Fibroblast of pulmonary artery (primary cell): ENCODE measurements at regions not wholly inside any gene's neighbourhood (a gene's known extent, or its start where the extent isn't known, plus 50 kb on each side); places are given as distances from the start of the nearest gene placed in this dataset.
A peak's percentile ranks its signal among the peaks of the same experiment; 100 is the strongest.

Source experiments
- DNase-seq: peaks from one replicate; pipeline ENCODE4 v3.0.0-alpha.2; 2010; ENCODE audit warnings: low read depth
- H3K4me3 ChIP-seq: replicated peaks from 2 replicates; pipeline ENCODE4 v1.5.1; 2011; ENCODE audit warnings: low read depth, mild to moderate bottlenecking, control low read depth, low read length, moderate library complexity
- CTCF ChIP-seq: IDR thresholded peaks from 2 replicates; pipeline ENCODE4 v1.5.1; 2011; ENCODE audit warnings: mild to moderate bottlenecking, control low read depth, low read length, inconsistent platforms; ENCODE audit errors: missing control alignments

- no peak for DNase-seq
- TF ChIP-seq CTCF: no peak
Observed at GRCh38 chr2:173625315-173625714, 270.6 kb downstream of the CDCA7 start.

GRCh38 chr2:173629076-173629475 is 274.4 kb downstream of the CDCA7 start:
- H3K4me3 ChIP-seq: no peak overlapping the region
- no peak for DNase-seq
- no peak for TF ChIP-seq CTCF

More at GRCh38 chr2:173625315-173625714, 270.6 kb downstream of the CDCA7 start:
- no peak overlapping the region for H3K4me3 ChIP-seq

- peak; percentile 18 for DNase-seq
- H3K4me3 ChIP-seq: no peak overlapping the region
Observed at GRCh38 chr2:173630425-173631126, 275.9 kb downstream of the CDCA7 start.

GRCh38 chr2:173631127-173631460 is 276.4 kb downstream of the CDCA7 start:
- peak; percentile 29 for DNase-seq
- no peak for TF ChIP-seq CTCF
- no peak overlapping the region for H3K4me3 ChIP-seq

More at GRCh38 chr2:173630425-173631126, 275.9 kb downstream of the CDCA7 start:
- no peak for TF ChIP-seq CTCF

GRCh38 chr2:173644146-173644545 is 289.5 kb downstream of the CDCA7 start:
- no peak for TF ChIP-seq CTCF
- no peak overlapping the region for H3K4me3 ChIP-seq
- DNase-seq: peak; percentile 69

- no peak for TF ChIP-seq CTCF
- H3K4me3 ChIP-seq: no peak overlapping the region
- peak; percentile 50 for DNase-seq
Observed at GRCh38 chr2:173647681-173648311, 293.1 kb downstream of the CDCA7 start.

- DNase-seq: no peak
- no peak overlapping the region for H3K4me3 ChIP-seq
- TF ChIP-seq CTCF: no peak
Observed at GRCh38 chr2:173648816-173649215, 294.1 kb downstream of the CDCA7 start.
